ENCODE measurements at regions not wholly inside any gene's neighbourhood (a gene's known extent, or its start where the extent isn't known, plus 50 kb on each side); places are given as distances from the start of the nearest gene placed in this dataset.

DNA sequence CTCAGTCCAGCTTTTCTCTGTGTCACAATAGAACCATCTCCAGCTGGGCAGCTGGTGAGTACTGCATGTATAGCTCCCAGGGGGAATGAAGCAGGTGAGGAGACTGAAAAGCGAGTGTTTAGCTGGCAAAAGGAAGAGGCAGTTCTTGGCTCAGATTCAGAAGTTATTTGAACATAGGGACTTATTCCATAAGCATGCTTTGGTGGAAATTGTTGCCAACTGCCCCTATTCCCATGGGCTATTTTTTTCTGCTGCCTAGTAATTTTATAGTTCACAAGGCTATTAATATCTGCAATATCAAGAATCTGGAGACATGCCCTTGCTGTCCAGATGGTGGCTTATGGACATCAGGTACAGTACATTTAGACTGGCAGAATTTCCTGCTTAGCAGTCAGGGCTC lies 1112.7 kb downstream of the LRFN5 start:
- no peak for TF ChIP-seq EP300 (IDR thresholded peaks at IDR 0.05; ENCODE audit: low read depth)
- no peak for TF ChIP-seq CTCF (IDR thresholded peaks at IDR 0.05)
